ENCODE measurements at regions not wholly inside any gene's neighbourhood (a gene's known extent, or its start where the extent isn't known, plus 50 kb on each side); places are given as distances from the start of the nearest gene placed in this dataset.

DNA sequence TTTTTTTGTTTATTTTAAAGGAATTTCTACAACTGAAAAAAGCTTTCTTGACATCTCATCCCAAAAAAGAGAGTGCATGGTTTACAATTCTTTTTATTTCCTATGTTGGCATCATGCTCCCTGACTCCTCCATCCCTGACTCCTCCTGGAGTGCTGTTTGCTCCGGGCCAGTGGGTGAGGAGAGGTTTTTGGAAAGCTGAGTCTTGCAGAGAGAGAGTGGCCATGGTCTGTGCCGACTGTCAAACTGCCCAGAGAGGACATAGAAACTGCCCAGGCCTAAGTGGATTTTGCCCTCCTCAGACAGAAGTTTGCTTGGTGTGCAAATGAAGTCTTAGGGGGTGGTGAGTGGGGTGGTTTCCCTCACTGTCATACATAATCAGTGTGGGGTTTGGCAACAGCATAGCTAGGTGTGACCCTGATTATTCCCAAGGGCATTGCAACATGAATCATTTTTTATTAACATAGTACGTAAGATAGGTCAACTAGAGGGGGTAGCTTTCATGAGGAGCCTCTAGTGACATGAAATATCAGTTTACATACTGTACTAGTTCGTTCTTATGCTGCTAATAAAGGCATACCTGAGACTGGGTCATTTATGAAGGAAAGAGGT is 179.8 kb upstream of the UBL3 start:
- Mint-ChIP-seq H3K27ac (no peak overlapping the region), H3K36me3 (ENCODE audit: low read depth) (no peaks in the 10 kb centered on the region), H3K27me3 (no peaks in the 10 kb centered on the region), H3K9me3 (no peaks in the 10 kb centered on the region), H3K4me1 (no peaks in the 10 kb centered on the region), H3K4me3 (no peak overlapping the region)
- no peak for ATAC-seq
- DNase-seq, result no peak

DNA sequence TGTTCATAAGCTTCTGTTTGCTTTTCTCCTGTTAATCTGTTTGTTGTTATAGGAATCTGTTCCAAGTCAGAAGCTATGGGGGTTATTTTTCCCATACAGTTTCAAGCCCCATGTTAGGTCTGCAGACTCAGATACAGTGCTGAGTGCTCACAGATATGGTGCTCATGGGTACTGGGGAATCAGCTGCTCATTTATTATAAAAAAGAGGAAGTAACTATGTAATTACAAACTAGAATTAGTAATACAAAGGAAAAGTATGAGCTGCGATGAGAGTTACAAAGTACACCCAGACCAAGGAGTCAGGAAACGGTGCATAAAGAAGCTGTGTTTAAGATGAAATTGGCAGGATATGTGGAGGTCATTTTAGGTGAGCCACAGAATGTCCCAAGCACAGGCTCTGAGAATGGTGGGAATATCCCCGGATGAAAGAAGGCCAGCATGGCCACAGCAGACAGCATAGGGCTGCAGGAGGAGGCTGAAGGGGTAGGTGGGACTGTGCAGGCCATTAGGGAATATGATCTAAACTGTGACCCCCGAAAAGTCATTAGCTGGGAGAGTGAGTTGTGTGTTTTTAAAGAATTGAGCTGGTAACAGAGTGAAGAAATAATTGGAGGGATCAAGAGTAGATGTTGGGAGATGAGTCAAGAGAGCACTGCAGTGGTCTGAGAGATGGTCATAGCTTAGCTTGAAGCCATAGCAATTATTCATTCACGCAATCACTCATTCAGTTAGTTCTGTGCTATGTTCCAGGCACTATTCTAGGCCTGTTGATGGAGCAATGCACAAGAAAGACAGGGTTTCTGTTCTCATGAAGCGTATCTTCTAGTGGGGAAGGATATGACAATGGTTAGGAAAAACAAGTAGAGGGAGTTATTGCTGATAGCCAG is 177.4 kb upstream of the UBL3 start:
- H3K27me3 Mint-ChIP-seq, result no peaks in the 10 kb centered on the region
- no peaks in the 10 kb centered on the region for H3K9me3 Mint-ChIP-seq
- no peak for DNase-seq
- H3K27ac Mint-ChIP-seq, result no peak overlapping the region
- H3K36me3 Mint-ChIP-seq (ENCODE audit: low read depth), result no peaks in the 10 kb centered on the region
- no peak for ATAC-seq
- no peak overlapping the region for H3K4me3 Mint-ChIP-seq
- H3K4me1 Mint-ChIP-seq, result no peaks in the 10 kb centered on the region

DNA sequence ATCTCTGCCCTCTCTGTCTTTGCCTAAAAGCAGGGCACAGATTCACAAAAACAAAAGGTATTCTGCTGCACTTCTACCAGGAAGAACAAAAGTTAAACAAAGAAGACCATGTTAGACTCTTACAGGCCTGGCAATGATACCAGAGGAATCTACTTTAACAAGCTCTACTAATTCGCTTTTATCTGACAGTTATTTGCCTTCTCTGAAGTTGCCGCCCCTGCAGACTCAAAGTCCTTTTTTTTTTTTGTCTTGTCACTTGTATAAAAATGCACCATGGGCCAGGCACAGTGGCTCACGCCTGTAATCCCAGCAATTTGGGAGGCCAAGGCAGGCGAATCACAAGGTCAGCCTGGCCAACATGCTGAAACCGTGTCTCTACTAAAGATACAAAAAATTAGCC is 176.5 kb upstream of the UBL3 start:
- DNase-seq (no peak), ATAC-seq (no peak)
- Mint-ChIP-seq H3K4me1 (no peaks in the 10 kb centered on the region), H3K27me3 (no peaks in the 10 kb centered on the region), H3K36me3 (ENCODE audit: low read depth) (no peaks in the 10 kb centered on the region), H3K9me3 (no peaks in the 10 kb centered on the region), H3K27ac (no peak overlapping the region), H3K4me3 (no peak overlapping the region)

DNA sequence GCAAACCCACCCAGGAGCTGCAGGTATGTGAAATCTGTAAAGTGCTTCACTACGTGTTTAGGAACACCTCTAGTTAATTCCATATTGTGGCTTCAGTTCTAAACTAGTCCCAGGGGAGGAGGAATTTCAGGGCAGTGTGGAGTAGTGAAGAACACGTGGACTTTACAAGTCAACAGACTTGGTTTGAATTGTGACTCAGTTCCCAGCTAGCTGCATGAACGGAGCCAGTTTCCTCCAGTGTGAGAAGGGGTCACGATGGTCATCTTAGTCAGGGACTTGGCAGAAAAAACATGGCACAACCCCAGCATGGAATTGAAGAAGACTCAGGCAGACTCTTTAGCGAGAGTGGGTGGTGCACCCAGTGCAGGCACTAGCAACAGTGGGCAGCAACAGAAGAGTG is 175.7 kb upstream of the UBL3 start:
- Mint-ChIP-seq H3K4me3 (no peak overlapping the region), H3K4me1 (no peaks in the 10 kb centered on the region), H3K27me3 (no peaks in the 10 kb centered on the region), H3K9me3 (no peaks in the 10 kb centered on the region), H3K27ac (no peak overlapping the region), H3K36me3 (ENCODE audit: low read depth) (no peaks in the 10 kb centered on the region)
- ATAC-seq, result no peak
- DNase-seq, result no peak

DNA sequence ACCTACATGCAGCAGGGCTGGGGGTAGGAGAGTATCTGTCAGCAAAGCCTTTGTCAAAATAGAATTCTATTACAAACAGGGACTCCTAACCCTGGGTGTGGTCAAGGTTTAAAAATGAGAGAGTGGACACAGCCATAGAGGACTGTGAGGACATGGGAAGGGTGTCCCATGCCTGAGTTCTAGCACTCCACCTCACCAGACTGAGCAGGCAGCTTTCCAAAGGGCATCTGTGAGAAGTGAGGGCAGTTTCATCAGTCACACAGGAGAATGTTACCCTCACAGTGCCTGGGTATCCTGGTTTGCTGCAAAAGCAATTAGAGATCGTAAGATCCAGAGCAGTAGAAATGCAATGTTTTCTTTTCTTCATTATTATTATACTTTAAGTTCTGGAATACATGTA is 174.9 kb upstream of the UBL3 start:
- H3K27me3 Mint-ChIP-seq, result no peaks in the 10 kb centered on the region
- H3K27ac Mint-ChIP-seq, result no peak overlapping the region
- ATAC-seq (no peak), DNase-seq (no peak)
- no peaks in the 10 kb centered on the region for H3K9me3 Mint-ChIP-seq
- no peaks in the 10 kb centered on the region for H3K4me1 Mint-ChIP-seq
- no peaks in the 10 kb centered on the region for H3K36me3 Mint-ChIP-seq (ENCODE audit: low read depth)
- H3K4me3 Mint-ChIP-seq, result no peak overlapping the region

DNA sequence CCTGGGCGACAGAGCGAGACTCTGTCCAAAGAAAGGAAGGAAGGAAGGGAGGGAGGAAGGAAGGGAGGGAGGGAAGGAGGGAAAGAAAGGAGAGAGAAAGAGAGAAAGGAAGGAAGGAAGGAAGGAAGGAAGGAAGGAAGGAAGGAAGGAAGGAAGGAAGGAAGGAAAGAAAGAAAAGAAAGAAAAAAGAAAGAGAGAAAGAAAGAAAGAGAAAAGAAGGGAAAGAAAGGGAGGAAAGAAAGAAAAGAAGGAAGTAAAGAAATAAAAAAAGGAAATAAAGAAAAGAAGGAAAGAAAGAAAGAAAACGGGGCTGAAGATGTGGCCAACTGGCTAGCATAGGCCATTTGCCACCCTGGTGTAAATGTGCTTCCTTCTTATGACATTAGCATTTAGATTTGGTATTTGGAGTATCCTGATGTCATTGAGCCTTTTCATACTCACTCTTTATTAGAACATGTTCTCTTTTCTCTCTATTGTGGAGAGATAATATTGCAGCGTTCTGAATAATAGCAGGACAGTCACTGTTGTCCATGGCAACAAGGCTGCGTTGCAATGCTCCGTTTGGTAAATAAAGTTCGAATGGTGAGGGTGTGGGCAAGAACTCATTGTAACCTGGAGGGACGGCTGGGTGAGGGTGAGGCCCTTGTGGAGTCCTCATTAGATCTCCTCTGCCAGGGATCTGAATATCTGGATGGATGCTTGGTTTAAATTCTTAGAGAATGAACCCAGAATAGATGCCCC is 173.9 kb upstream of the UBL3 start:
- no peak for ATAC-seq
- H3K36me3 Mint-ChIP-seq (ENCODE audit: low read depth), result no peaks in the 10 kb centered on the region

DNA sequence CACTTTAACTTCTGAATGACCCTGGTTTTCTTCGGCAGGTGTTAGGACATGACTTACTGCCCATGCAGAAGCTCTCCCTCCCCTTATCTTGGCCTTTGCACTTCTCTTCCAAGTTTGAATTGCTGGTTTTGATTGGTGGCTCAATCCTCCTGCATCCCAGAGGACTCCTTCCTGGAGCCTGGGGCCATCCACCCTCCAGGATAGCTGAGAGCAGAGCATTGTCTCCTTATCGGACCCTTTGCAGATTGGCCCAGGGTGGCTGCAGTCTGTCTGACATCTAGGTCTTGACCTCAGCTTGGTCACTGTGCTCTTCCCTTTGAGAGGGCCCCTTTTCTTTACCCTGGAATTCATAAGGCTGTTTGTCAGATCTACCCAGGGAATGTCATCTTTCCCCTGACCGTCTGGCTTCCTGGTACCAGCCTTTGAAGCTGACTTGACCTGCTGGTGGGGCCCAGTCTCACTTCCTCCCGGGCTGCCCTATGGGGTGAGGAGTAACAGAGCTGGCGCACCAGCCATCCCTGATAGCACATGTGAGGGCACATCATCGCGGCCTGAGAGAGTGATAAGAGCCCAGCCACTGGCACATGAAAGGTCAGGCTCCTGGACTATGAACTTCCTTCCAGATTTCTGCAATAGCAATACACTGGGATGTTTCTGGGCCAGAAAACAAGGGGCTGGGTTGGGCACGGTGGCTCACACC is 172.9 kb upstream of the UBL3 start:
- DNase-seq (no peak), ATAC-seq (no peak)
- no peaks in the 10 kb centered on the region for H3K4me1 Mint-ChIP-seq
- H3K9me3 Mint-ChIP-seq, result no peaks in the 10 kb centered on the region
- no peaks in the 10 kb centered on the region for H3K36me3 Mint-ChIP-seq (ENCODE audit: low read depth)
- H3K27me3 Mint-ChIP-seq, result peaks cover 2% of the 10 kb centered on the region
- no peak overlapping the region for H3K4me3 Mint-ChIP-seq
- H3K27ac Mint-ChIP-seq, result no peak overlapping the region

More for the DNA sequence above, 173.9 kb upstream of the UBL3 start:
- no peak overlapping the region for H3K27ac Mint-ChIP-seq
- DNase-seq, result no peak
- no peaks in the 10 kb centered on the region for H3K9me3 Mint-ChIP-seq
- no peaks in the 10 kb centered on the region for H3K4me1 Mint-ChIP-seq
- no peak overlapping the region for H3K4me3 Mint-ChIP-seq
- peaks cover 2% of the 10 kb centered on the region for H3K27me3 Mint-ChIP-seq

DNA sequence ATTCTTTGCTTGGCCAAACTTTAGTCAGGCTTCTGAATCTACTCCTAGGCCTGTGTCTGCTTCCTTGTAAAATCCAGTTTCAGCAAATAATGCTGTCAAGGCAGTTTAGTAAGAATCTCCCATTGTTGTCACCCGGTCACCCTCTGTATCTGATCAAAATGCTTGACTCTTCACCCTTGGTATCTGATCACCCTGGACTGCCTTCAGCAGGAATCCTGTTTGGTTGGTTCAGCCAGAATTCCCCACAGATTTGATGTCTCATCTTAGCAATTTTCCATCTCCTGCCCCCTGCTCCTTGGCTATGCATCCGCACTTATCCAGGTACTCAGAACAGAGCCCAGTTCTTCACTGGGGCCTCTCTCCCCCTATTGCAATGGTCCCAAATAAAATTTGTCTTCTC is 172.4 kb upstream of the UBL3 start:
- no peak overlapping the region for H3K27ac Mint-ChIP-seq
- ATAC-seq (no peak), DNase-seq (no peak)
- no peak overlapping the region for H3K4me3 Mint-ChIP-seq
- H3K27me3 Mint-ChIP-seq, result peaks cover 2% of the 10 kb centered on the region
- H3K4me1 Mint-ChIP-seq, result no peaks in the 10 kb centered on the region
- no peaks in the 10 kb centered on the region for H3K9me3 Mint-ChIP-seq
- H3K36me3 Mint-ChIP-seq (ENCODE audit: low read depth), result no peaks in the 10 kb centered on the region

DNA sequence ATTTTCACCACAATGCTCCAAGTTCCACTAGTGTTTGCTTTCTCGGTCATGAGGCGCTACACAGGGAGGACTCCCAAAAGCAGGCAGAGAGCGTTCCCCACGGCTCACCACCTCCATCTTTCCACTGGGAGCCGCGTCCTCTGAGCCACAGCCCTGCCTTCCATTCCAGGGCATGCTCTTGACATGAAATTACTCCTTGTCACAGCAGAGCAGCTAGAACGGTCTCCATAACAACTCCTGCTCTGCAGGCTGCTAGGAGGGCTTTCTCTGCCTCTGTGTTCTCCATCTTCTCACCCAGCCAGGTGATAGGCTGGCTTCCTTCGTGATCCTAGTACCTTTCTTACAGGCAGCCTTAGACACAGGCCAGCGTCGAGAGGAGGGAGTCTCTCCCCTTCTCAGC is 171.8 kb upstream of the UBL3 start:
- Mint-ChIP-seq H3K27ac (no peak overlapping the region), H3K4me3 (no peak overlapping the region), H3K36me3 (ENCODE audit: low read depth) (no peaks in the 10 kb centered on the region), H3K9me3 (no peaks in the 10 kb centered on the region), H3K4me1 (no peaks in the 10 kb centered on the region), H3K27me3 (peaks cover 2% of the 10 kb centered on the region)
- DNase-seq (no peak), ATAC-seq (no peak)

DNA sequence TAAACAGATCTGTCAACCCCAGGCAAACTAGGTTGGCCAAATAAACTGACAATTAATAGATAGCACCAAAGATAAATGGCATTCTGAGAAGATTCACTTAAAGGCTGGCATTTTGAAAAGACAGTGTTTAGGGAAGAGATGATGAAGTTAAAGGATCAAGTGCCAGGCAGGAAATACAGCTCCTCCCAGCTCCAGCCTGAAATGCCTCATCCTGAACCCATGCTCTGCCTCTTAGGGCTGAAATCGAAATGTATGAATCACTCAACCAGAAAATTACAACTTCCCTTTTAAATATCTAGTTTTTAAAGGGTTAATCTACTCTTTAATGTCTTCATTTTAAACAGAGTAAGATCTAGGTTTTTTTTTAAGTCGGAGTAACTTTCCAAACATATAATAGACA is 171.2 kb upstream of the UBL3 start:
- Mint-ChIP-seq H3K4me1 (no peaks in the 10 kb centered on the region), H3K27ac (no peak overlapping the region), H3K4me3 (no peak overlapping the region), H3K36me3 (ENCODE audit: low read depth) (no peaks in the 10 kb centered on the region), H3K9me3 (no peaks in the 10 kb centered on the region), H3K27me3 (peaks cover 2% of the 10 kb centered on the region)
- DNase-seq, result no peak
- ATAC-seq, result no peak

DNA sequence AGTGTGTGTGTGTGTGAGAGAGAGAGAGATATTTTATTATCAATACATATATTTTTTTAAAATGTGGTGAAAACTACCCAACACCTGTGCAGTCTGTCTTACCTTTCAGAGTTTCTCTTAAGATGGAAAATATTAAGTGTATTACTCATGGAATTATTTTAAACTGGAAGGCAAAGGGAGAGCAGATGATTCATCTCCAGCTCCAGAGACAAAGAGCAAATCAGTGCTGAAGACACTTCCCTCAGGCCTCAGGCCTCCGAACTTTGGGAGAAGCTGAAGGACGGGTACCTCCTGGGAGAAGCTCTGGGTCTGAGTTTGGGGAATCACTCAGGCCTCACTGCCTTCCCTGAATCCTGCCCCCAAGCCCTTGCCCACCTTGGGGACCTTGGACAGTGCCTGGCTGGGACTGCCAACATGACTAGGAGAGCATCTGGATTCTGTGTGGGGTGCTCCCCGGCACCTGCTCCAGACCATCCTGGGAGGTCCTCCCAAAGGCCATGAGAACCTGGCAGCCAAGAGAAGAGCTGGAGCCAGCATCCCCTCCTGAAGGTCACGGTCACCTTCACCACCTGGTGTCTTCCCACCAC is 170.4 kb upstream of the UBL3 start:
- Mint-ChIP-seq H3K36me3 (ENCODE audit: low read depth) (no peaks in the 10 kb centered on the region), H3K27me3 (peaks cover 2% of the 10 kb centered on the region), H3K4me1 (no peaks in the 10 kb centered on the region), H3K27ac (no peak overlapping the region), H3K9me3 (no peaks in the 10 kb centered on the region), H3K4me3 (no peak overlapping the region)
- DNase-seq (no peak), ATAC-seq (no peak)

DNA sequence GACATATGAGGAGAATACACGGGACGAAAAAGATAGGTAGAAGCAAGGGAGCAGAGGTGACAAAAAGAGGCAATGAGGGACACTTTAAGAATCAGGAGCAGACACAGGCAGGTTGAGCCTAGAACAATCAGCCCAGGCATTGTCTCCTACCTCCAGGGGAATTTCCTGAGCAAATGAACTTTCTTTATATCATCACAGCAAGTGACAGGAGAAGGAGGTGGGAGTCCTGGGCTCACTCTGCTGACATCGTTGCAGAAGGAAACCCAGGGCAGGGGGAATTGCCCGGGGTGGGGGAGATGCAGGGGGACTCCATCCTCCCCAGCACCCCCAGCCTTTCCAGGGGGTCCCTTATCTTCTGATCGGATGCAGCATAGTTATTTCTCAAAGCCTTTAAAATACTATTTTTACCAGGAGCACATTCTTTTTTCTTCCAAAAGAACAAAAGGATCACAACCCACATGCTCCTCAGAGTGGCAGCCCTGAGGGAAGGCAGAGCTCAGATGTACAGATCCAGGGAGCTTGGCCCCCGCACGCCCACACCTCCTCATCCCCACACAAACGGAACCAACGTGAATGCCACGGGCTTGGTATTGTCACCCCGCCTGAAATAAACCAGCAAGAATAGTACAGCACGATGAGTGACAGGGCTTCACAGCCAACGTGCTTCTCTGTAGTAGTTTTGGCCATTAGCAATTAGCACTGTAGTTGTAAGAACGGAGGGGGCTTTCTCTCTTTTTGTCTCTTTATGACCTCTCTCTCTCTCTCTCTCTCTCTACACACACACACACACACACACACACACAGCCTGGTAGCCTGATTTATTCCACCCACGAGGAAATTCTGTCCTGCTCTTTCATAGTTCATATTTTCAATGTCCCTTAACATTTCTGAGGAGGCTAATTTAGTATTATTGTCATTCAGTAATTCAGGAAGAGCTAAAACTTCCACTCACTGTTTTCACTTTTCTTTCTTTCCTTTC is 169.5 kb upstream of the UBL3 start:
- Mint-ChIP-seq H3K27me3 (peaks cover 2% of the 10 kb centered on the region), H3K4me1 (no peaks in the 10 kb centered on the region), H3K9me3 (no peaks in the 10 kb centered on the region), H3K27ac (no peak overlapping the region), H3K36me3 (ENCODE audit: low read depth) (no peaks in the 10 kb centered on the region), H3K4me3 (no peak overlapping the region)
- no peak for DNase-seq
- ATAC-seq, result no peak

DNA sequence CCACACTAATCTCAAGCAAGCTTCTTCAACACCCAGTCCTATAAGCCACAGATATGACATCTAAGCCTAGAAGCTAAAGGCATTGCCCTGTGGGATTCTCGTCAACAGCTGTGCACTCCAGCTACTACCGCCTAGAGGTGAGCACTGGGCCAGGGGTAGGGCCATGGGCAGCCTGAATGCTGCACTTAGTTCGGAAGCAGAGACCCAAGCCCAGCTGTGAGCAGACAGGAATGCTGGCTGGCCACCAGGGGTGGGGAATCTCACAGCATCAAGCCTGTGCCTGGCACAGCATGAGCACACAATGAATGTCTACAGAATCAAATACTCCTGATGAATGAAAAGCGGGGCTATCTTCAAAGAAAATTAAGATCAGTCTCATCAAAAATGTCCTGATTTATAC is 167.5 kb upstream of the UBL3 start:
- Mint-ChIP-seq H3K4me3 (no peak overlapping the region), H3K27me3 (peaks cover 2% of the 10 kb centered on the region), H3K9me3 (no peaks in the 10 kb centered on the region), H3K36me3 (ENCODE audit: low read depth) (no peaks in the 10 kb centered on the region), H3K4me1 (no peaks in the 10 kb centered on the region), H3K27ac (no peak overlapping the region)
- DNase-seq (no peak), ATAC-seq (no peak)

Measured in activated naive CD8-positive, alpha-beta T cell treated with anti-CD3 and anti-CD28 coated beads, Interleukin-2, amount 50 U/mL, for 24 hours (primary cell).